HepG2 (cell line): ENCODE measurements at regions not wholly inside any gene's neighbourhood (a gene's known extent, or its start where the extent isn't known, plus 50 kb on each side); places are given as distances from the start of the nearest gene placed in this dataset.

Experiments
- ATAC-seq: fragments of 200-7000 bp; cut with Tn5 transposase; 3 replicates; pipeline ENCODE4 v1.9.1; 2020; ENCODE audit warnings: mild to moderate bottlenecking, moderate library complexity
- BruUV-seq: library from RNA; stranded (reverse); fragments of 400-500 nt; replicated peaks from 2 replicates; lab custom pipeline; 2021; lab: Mats Ljungman, UMichigan
- CTCF ChIA-PET: fragments of 300-600 bp; formaldehyde crosslinking; extraction: SDS; loops from one replicate; lab custom pipeline; 2021; ENCODE audit warnings: low total read pairs, inconsistent platforms, low intra/inter-chr PET ratio; lab: Yijun Ruan, JAX
- POLR2A ChIA-PET: fragments of 350-600 bp; sonication (Branson Sonifier 250); formaldehyde crosslinking; loops from one replicate; lab custom pipeline; 2020; ENCODE audit warnings: antibody characterized with exemption, inconsistent platforms; lab: Yijun Ruan, JAX
- DNase-seq: peaks from one replicate; pipeline ENCODE4 v3.0.0-alpha.2; 2015; ENCODE audit warnings: low spot score
- FAIRE-seq: peaks from 3 replicates; lab custom pipeline; 2011; peaks lifted over from hg19 to GRCh38; lab: Jason Lieb, UNC
- H2AFZ ChIP-seq: one replicate; pipeline ENCODE4 v1.6.1; 2011; ENCODE audit warnings: low read length, inconsistent platforms
- H3K27ac ChIP-seq: fragments of 300-600 bp; 3 replicates; pipeline ENCODE4 v1.8.0; 2011; ENCODE audit warnings: mixed run types, mild to moderate bottlenecking, mixed read lengths, low read length, inconsistent platforms; ENCODE audit not compliant: insufficient read depth; ENCODE audit errors: extremely low read length
- H3K27me3 ChIP-seq, 2 experiments: fragments of 200-600 bp in 1 of 2; 2 replicates in 1 of 2; 3 replicates in 1 of 2; pipeline versions ENCODE4 v1.6.0 to v1.8.0; 2011; ENCODE audit warnings: low read length in 2 of 2, mild to moderate bottlenecking in 2 of 2, moderate library complexity in 2 of 2, inconsistent platforms in 1 of 2; ENCODE audit not compliant: insufficient read depth in 2 of 2, control insufficient read depth in 1 of 2
- H3K36me3 ChIP-seq, 2 experiments: fragments of 200-600 bp in 1 of 2; replicated peaks in 1 of 2; 2 replicates in 1 of 2; 3 replicates in 1 of 2; pipeline versions ENCODE4 v1.5.1 to v1.8.0; 2011; ENCODE audit warnings: low read length in 2 of 2, inconsistent platforms in 1 of 2; ENCODE audit not compliant: insufficient read depth in 2 of 2, control insufficient read depth in 1 of 2
- H3K4me1 ChIP-seq: 2 replicates; pipeline ENCODE4 v1.5.1; 2012; ENCODE audit warnings: low read length, inconsistent platforms; ENCODE audit not compliant: insufficient read depth
- H3K4me2 ChIP-seq: 2 replicates; pipeline ENCODE4 v1.6.0; 2011; ENCODE audit warnings: low read depth, low read length, inconsistent platforms
- H3K4me3 ChIP-seq, 3 experiments: fragments of 200-600 bp in 1 of 3; sonication (generic), shearing (Covaris generic) in 1 of 3; replicated peaks in 1 of 3; 2 replicates each; pipeline ENCODE4 v1.5.1; 2011 to 2016; ENCODE audit warnings: low read length in 3 of 3, inconsistent platforms in 2 of 3, low read depth in 2 of 3, mild to moderate bottlenecking in 2 of 3, control low read depth in 1 of 3, mixed read lengths in 1 of 3; ENCODE audit not compliant: insufficient read depth in 1 of 3
- H3K79me2 ChIP-seq: one replicate; pipeline ENCODE4 v1.6.1; 2011; ENCODE audit warnings: low read length, inconsistent platforms; ENCODE audit not compliant: insufficient read depth
- H3K9ac ChIP-seq: 2 replicates; pipeline ENCODE4 v1.6.0; 2011; ENCODE audit warnings: mild to moderate bottlenecking, low read depth, low read length, inconsistent platforms; ENCODE audit not compliant: insufficient read depth
- H3K9me3 ChIP-seq: 2 replicates; pipeline ENCODE4 v1.5.1; 2012; ENCODE audit warnings: mild to moderate bottlenecking, low read length
- H4K20me1 ChIP-seq: 2 replicates; pipeline ENCODE4 v1.6.0; 2011; ENCODE audit warnings: inconsistent platforms, mild to moderate bottlenecking, low read length, moderate library complexity; ENCODE audit not compliant: insufficient read depth
- FOSL2 ChIP-seq: sonication (generic); formaldehyde crosslinking; IDR thresholded peaks from 2 replicates; pipeline ENCODE4 v1.4.0; 2020; ENCODE audit warnings: missing genetic modification reagents
- KDM1A ChIP-seq: IDR thresholded peaks from 2 replicates; pipeline ENCODE4 v1.6.1; 2016; ENCODE audit warnings: missing compliant biosample characterization
- KDM3A ChIP-seq: IDR thresholded peaks from 2 replicates; pipeline ENCODE4 v1.6.1; 2018; ENCODE audit warnings: low read depth, missing compliant biosample characterization
- NR2C2 ChIP-seq: sonication (generic); formaldehyde crosslinking; IDR thresholded peaks from 2 replicates; pipeline ENCODE4 v1.4.0; 2020; ENCODE audit warnings: missing genetic modification reagents, mild to moderate bottlenecking, moderate library complexity, borderline replicate concordance
- PPARG ChIP-seq: conservative IDR thresholded peaks from 2 replicates; pipeline ENCODE4 v1.6.1; 2016; ENCODE audit warnings: missing biosample characterization, missing genetic modification reagents
- RBFOX2 ChIP-seq: fragments of 200-400 bp; formaldehyde crosslinking; IDR thresholded peaks from 2 replicates; pipeline ENCODE4 v1.6.1; 2017; ENCODE audit warnings: low read depth, mild to moderate bottlenecking, low read length
- RNF219 ChIP-seq: sonication (generic); formaldehyde crosslinking; IDR thresholded peaks from 2 replicates; pipeline ENCODE4 v1.5.0; 2020; ENCODE audit warnings: mild to moderate bottlenecking, missing genetic modification reagents
- SIX4 ChIP-seq: sonication (generic); formaldehyde crosslinking; IDR thresholded peaks from 2 replicates; pipeline ENCODE4 v1.4.0; 2020; ENCODE audit warnings: missing genetic modification reagents
- SP1 ChIP-seq, 2 experiments: fragments of 450-650 bp in 1 of 2; sonication (generic) in 1 of 2; formaldehyde crosslinking in 1 of 2; IDR thresholded peaks; 2 replicates each; pipeline versions ENCODE4 v1.4.0 to v1.6.1; 2016 to 2020; ENCODE audit warnings: missing genetic modification reagents in 1 of 2
- STAT5B ChIP-seq: sonication (generic); formaldehyde crosslinking; IDR thresholded peaks from 2 replicates; pipeline ENCODE4 v1.4.0; 2020; ENCODE audit warnings: missing genetic modification reagents
- ZBTB26 ChIP-seq: IDR thresholded peaks from 2 replicates; pipeline ENCODE4 v1.6.1; 2016; ENCODE audit warnings: missing compliant biosample characterization, missing genetic modification reagents, borderline replicate concordance
- ZBTB37 ChIP-seq: sonication (generic); formaldehyde crosslinking; IDR thresholded peaks from 2 replicates; pipeline ENCODE4 v1.4.0; 2020; ENCODE audit warnings: mild to moderate bottlenecking, missing genetic modification reagents
- ZIK1 ChIP-seq: sonication (generic); formaldehyde crosslinking; IDR thresholded peaks from 2 replicates; pipeline ENCODE4 v1.5.0; 2020; ENCODE audit warnings: mild to moderate bottlenecking, low read depth, missing genetic modification reagents, borderline replicate concordance
- ZNF232 ChIP-seq: sonication (generic); formaldehyde crosslinking; IDR thresholded peaks from 2 replicates; pipeline ENCODE4 v1.4.0; 2020; ENCODE audit warnings: missing genetic modification reagents, borderline replicate concordance
- ZNF431 ChIP-seq: sonication (generic); formaldehyde crosslinking; IDR thresholded peaks from 2 replicates; pipeline ENCODE4 v1.9.0; 2022; ENCODE audit warnings: missing genetic modification reagents, low read depth, mild to moderate bottlenecking, borderline replicate concordance
- ZNF629 ChIP-seq: sonication (generic); formaldehyde crosslinking; conservative IDR thresholded peaks from 2 replicates; pipeline ENCODE4 v1.5.0; 2020; ENCODE audit warnings: missing genetic modification reagents
- ZNF770 ChIP-seq: sonication (generic); formaldehyde crosslinking; IDR thresholded peaks from 2 replicates; pipeline ENCODE4 v1.5.0; 2020; ENCODE audit warnings: mild to moderate bottlenecking, missing genetic modification reagents
- WGBS: methylation state at CpG from one replicate; pipeline ENCODE4 v1.1.6; 2017; ENCODE audit warnings: low lambda C conversion rate; 5-methylcytosine and 5-hydroxymethylcytosine counted together
- in situ Hi-C: cut with HindIII; loops from 2 replicates; pipeline ENCODE4 v1.10.0; 2017; ENCODE audit warnings: low pct_unique_long_range_greater_than_20kb; ENCODE audit not compliant: extremely low pct_ligation_motif_present
- intact Hi-C: fragments of 100-400 bp; cut with micrococcal nuclease; formaldehyde crosslinking; loops from one replicate; pipeline ENCODE4 v1.10.0; 2022; ENCODE audit not compliant: unreplicated experiment

GRCh38 chr14:61616524-61617185 lies 78.7 kb upstream of the HIF1A start:
- no peak overlapping the region for H2AFZ ChIP-seq
- CTCF ChIA-PET, result no interaction called here
- H3K4me3 ChIP-seq, result no peak overlapping the region
- BruUV-seq, result no TSS peak
- 39% methylated on average over 4 of the region's 4 CpGs for WGBS
- H3K4me2 ChIP-seq, result peak overlapping the region; percentile 50
- intact Hi-C loops (no loop called here), in situ Hi-C loops (no loop called here)
- no peaks in the 10 kb centered on the region for H3K36me3 ChIP-seq
- no peak overlapping the region for H3K27ac ChIP-seq
- no peak for FAIRE-seq
- H3K4me1 ChIP-seq, result peaks cover 39% of the 10 kb centered on the region
- DNase-seq, result peak; percentile 25
- H3K79me2 ChIP-seq, result no peaks in the 10 kb centered on the region
- H3K9ac ChIP-seq, result no peak overlapping the region
- no peaks in the 10 kb centered on the region for H4K20me1 ChIP-seq
- H3K27me3 ChIP-seq, result no peaks in the 10 kb centered on the region
- H3K9me3 ChIP-seq, result no peaks in the 10 kb centered on the region
- ATAC-seq, result no peak
- POLR2A ChIA-PET, result interaction anchor here (0.8 to 1.5 kb wide), 3 partner anchors 14 to 58 kb away, joined by 3 to 6 read pairs (median 3); no protein-coding TSS in a partner anchor
- no peak for TF ChIP-seq ZNF770 (CRISPR knock-in tag)
- TF ChIP-seq ZIK1, result no peak
- TF ChIP-seq FOSL2, result 0 out of 2 replicates have a peak, but pooled peaks have one; percentile 41
- no peak for TF ChIP-seq RNF219 (CRISPR knock-in tag)
- no peak for TF ChIP-seq ZBTB37
- no peak for TF ChIP-seq NR2C2 (CRISPR knock-in tag)
- no peak for TF ChIP-seq ZNF431 (CRISPR knock-in tag)
- TF ChIP-seq ZNF232 (CRISPR knock-in tag), result no peak
- TF ChIP-seq SIX4 (CRISPR knock-in tag), result no peak
- TF ChIP-seq ZNF629, result peak; percentile 85
- no peak for TF ChIP-seq KDM3A (CRISPR knock-in tag)
- TF ChIP-seq KDM1A (CRISPR knock-in tag), result peak; percentile 77; the same call in 1 of the 2 replicates
- no peak for TF ChIP-seq PPARG (CRISPR knock-in tag)
- TF ChIP-seq RBFOX2, result no peak
- TF ChIP-seq STAT5B, result no peak
- no peak for TF ChIP-seq SP1 (IDR thresholded peaks at IDR 0.05)
- TF ChIP-seq SP1 (CRISPR knock-in tag; IDR thresholded peaks at IDR 0.05), result no peak
- no peak for TF ChIP-seq ZBTB26 (CRISPR knock-in tag)
